MM.1S (cell line): ENCODE measurements at regions not wholly inside any gene's neighbourhood (a gene's known extent, or its start where the extent isn't known, plus 50 kb on each side); places are given as distances from the start of the nearest gene placed in this dataset.

Experiments
- CTCF ChIP-seq: fragments of 300-600 bp; sonication (generic); IDR thresholded peaks from 2 replicates; pipeline ENCODE4 v1.5.1; 2016; ENCODE audit warnings: antibody characterized with exemption, low read length, mixed read lengths
- EZH2 ChIP-seq: fragments of 300-600 bp; sonication (generic); optimal IDR thresholded peaks from 2 replicates; pipeline ENCODE3; 2017; ENCODE audit warnings: low read depth, mild to moderate bottlenecking, antibody characterized with exemption, low read length, mixed read lengths
- EZH2phosphoT487 ChIP-seq: fragments of 300-600 bp; sonication (generic); IDR thresholded peaks from 2 replicates; pipeline ENCODE4 v1.6.1; 2018; ENCODE audit warnings: antibody characterized with exemption, low read length

- no peak for TF ChIP-seq CTCF
- TF ChIP-seq EZH2: no peak
- TF ChIP-seq EZH2phosphoT487: no peak
These were observed 79.6 kb downstream of the ARRDC4 start for GRCh38 chr15:98040146-98040545.
